ENCODE measurements at regions not wholly inside any gene's neighbourhood (a gene's known extent, or its start where the extent isn't known, plus 50 kb on each side); places are given as distances from the start of the nearest gene placed in this dataset.

DNA sequence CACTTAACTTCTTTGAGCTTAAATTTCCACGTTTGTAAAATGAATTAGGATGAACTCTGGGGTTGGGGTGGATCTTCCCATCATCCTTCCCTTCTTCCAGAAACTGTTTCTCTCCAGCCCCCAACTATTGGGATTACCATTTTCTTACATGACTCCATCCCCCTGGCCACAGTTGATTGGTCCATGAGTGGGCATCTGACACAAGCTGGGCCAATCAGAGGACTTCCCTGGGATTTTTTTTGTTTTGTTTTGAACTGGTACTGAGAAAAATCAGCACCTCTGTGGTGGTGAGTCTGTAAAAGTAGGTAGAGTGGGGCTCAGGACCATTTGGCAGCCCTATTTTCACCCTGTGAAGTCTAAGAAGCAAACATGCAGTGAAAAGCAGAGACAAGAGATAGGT, 118.0 kb upstream of the SERTAD2 start:
- TF ChIP-seq, protein P1, sequence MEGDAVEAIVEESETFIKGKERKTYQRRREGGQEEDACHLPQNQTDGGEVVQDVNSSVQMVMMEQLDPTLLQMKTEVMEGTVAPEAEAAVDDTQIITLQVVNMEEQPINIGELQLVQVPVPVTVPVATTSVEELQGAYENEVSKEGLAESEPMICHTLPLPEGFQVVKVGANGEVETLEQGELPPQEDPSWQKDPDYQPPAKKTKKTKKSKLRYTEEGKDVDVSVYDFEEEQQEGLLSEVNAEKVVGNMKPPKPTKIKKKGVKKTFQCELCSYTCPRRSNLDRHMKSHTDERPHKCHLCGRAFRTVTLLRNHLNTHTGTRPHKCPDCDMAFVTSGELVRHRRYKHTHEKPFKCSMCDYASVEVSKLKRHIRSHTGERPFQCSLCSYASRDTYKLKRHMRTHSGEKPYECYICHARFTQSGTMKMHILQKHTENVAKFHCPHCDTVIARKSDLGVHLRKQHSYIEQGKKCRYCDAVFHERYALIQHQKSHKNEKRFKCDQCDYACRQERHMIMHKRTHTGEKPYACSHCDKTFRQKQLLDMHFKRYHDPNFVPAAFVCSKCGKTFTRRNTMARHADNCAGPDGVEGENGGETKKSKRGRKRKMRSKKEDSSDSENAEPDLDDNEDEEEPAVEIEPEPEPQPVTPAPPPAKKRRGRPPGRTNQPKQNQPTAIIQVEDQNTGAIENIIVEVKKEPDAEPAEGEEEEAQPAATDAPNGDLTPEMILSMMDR (IDR thresholded peaks at IDR 0.05) = no peak
- TF ChIP-seq POLR2AphosphoS5 (IDR thresholded peaks at IDR 0.05; ENCODE audit: insufficient read depth in 1 of 2, low read depth in 1 of 2) = no peak
